B cell (primary cell): ENCODE measurements at regions not wholly inside any gene's neighbourhood (a gene's known extent, or its start where the extent isn't known, plus 50 kb on each side); places are given as distances from the start of the nearest gene placed in this dataset.

ENCODE experiments used
- ATAC-seq: fragments of 200-7000 bp; cut with Tn5 transposase; one replicate; pipeline ENCODE4 v1.10.0; 2021; ENCODE audit warnings: low read depth, mild to moderate bottlenecking, moderate number of reproducible peaks, moderate library complexity
- CTCF ChIA-PET: fragments of 350-600 bp; sonication (Branson Sonifier 250); formaldehyde crosslinking; loops from one replicate; lab custom pipeline; 2021; ENCODE audit warnings: antibody characterized with exemption, inconsistent platforms; lab: Charles Lee
- POLR2A ChIA-PET: fragments of 350-600 bp; sonication (Branson Sonifier 250); formaldehyde crosslinking; loops from one replicate; lab custom pipeline; 2021; ENCODE audit warnings: antibody characterized with exemption; lab: Charles Lee
- DNase-seq: peaks from one replicate; pipeline ENCODE4 v3.0.0; 2013
- H2AFZ ChIP-seq: 2 replicates; pipeline ENCODE4 v1.6.1; 2012; ENCODE audit warnings: mild to moderate bottlenecking, low read depth, low read length; ENCODE audit not compliant: insufficient read depth, poor library complexity, severe bottlenecking
- H3K27ac ChIP-seq, 2 donors: 1 replicate in 1 of 2; 2 replicates in 1 of 2; pipeline ENCODE4 v1.5.1; 2012 to 2013; ENCODE audit warnings: low read length in 2 of 2, mild to moderate bottlenecking in 2 of 2, moderate library complexity in 1 of 2
- H3K27me3 ChIP-seq, 4 experiments: fragments of 200-600 bp in 1 of 4; sonication (generic) in 1 of 4; replicated peaks in 1 of 4; 1 replicate in 2 of 4; 2 replicates in 2 of 4; pipeline versions ENCODE4 v1.6.1 to v1.7.0; 2013 to 2016; ENCODE audit warnings: low read length in 3 of 4, mild to moderate bottlenecking in 2 of 4, mixed read lengths in 1 of 4, moderate library complexity in 1 of 4; ENCODE audit not compliant: insufficient read depth in 4 of 4, control insufficient read depth in 3 of 4; ENCODE audit errors: control extremely low read depth in 1 of 4
- H3K36me3 ChIP-seq, 2 experiments: replicated peaks in 1 of 2; 1 replicate in 1 of 2; 2 replicates in 1 of 2; pipeline versions ENCODE4 v1.6.1 to v1.7.1; 2013; ENCODE audit warnings: low read length in 1 of 2; ENCODE audit not compliant: insufficient read depth in 2 of 2, control insufficient read depth in 1 of 2; ENCODE audit errors: control extremely low read depth in 1 of 2, extremely low read depth in 1 of 2
- H3K4me1 ChIP-seq, 2 donors: fragments of 200-600 bp in 1 of 2; sonication (generic) in 1 of 2; 1 replicate in 1 of 2; 2 replicates in 1 of 2; pipeline versions ENCODE4 v1.5.1 to v1.6.1; 2013 to 2017; ENCODE audit warnings: low read length in 2 of 2; ENCODE audit not compliant: control insufficient read depth in 2 of 2, insufficient read depth in 2 of 2
- H3K4me2 ChIP-seq: replicated peaks from 2 replicates; pipeline ENCODE3; 2012; ENCODE audit warnings: mild to moderate bottlenecking, low read depth, low read length; ENCODE audit not compliant: poor library complexity, severe bottlenecking
- H3K4me3 ChIP-seq, 5 experiments: fragments of 200-600 bp in 1 of 5; sonication (generic) in 1 of 5; 1 replicate in 3 of 5; 2 replicates in 2 of 5; pipeline versions ENCODE4 v1.5.1 to v1.7.0; 2011 to 2016; ENCODE audit warnings: low read length in 4 of 5, mild to moderate bottlenecking in 4 of 5, low read depth in 2 of 5, control low read depth in 1 of 5, moderate library complexity in 1 of 5; ENCODE audit not compliant: insufficient read depth in 1 of 5; ENCODE audit errors: control extremely low read depth in 1 of 5, extremely low read depth in 1 of 5
- H3K79me2 ChIP-seq: fragments of 200-600 bp; sonication (generic); one replicate; pipeline ENCODE4 v1.6.0; 2016; ENCODE audit warnings: low read length; ENCODE audit not compliant: control insufficient read depth, insufficient read depth
- H3K9ac ChIP-seq: fragments of 200-600 bp; sonication (generic); 2 replicates; pipeline ENCODE4 v1.6.1; 2017; ENCODE audit warnings: mild to moderate bottlenecking, low read length, moderate library complexity
- H3K9me3 ChIP-seq, 3 donors: one replicate each; pipeline versions ENCODE4 v1.6.1 to v1.7.1; 2013; ENCODE audit warnings: low read length in 2 of 3; ENCODE audit not compliant: control insufficient read depth in 2 of 3, insufficient read depth in 1 of 3; ENCODE audit errors: control extremely low read depth in 1 of 3
- H4K20me1 ChIP-seq: 2 replicates; pipeline ENCODE4 v1.6.0; 2012; ENCODE audit warnings: mild to moderate bottlenecking, low read length; ENCODE audit not compliant: insufficient read depth, control insufficient read depth, poor library complexity, severe bottlenecking
- H3K27ac Mint-ChIP-seq: one replicate; pipeline ENCODE4 v1.8.0; 2021; ENCODE audit warnings: mixed read lengths
- H3K27me3 Mint-ChIP-seq: one replicate; pipeline ENCODE4 v1.8.0; 2021; ENCODE audit warnings: mixed read lengths
- H3K4me1 Mint-ChIP-seq: one replicate; pipeline ENCODE4 v1.8.0; 2021; ENCODE audit warnings: mixed read lengths
- H3K4me3 Mint-ChIP-seq: one replicate; pipeline ENCODE4 v1.8.0; 2021; ENCODE audit warnings: mixed read lengths
- H3K9me3 Mint-ChIP-seq: one replicate; pipeline ENCODE4 v1.8.0; 2022; ENCODE audit warnings: mixed read lengths; ENCODE audit not compliant: insufficient read depth
- CTCF ChIP-seq: fragments of 200-600 bp; IDR thresholded peaks from one replicate; pipeline ENCODE4 v1.8.0; 2022; ENCODE audit warnings: antibody characterized with exemption, mild to moderate bottlenecking
- EZH2 ChIP-seq: IDR thresholded peaks from 2 replicates; pipeline ENCODE4 v1.6.1; 2012; ENCODE audit warnings: borderline replicate concordance, low read depth, mild to moderate bottlenecking, moderate library complexity, low read length; ENCODE audit not compliant: insufficient read depth, poor library complexity, severe bottlenecking
- WGBS: methylation state at CpG from one replicate; pipeline ENCODE4 v1.1.5; 2013; ENCODE audit warnings: missing lambda C conversion rate; ENCODE audit not compliant: insufficient coverage; 5-methylcytosine and 5-hydroxymethylcytosine counted together
- intact Hi-C: fragments of 100-400 bp; cut with micrococcal nuclease; formaldehyde crosslinking; loops from one replicate; pipeline ENCODE4 v1.10.0; 2022

GRCh38 chr16:63331111-63331510 is 1294.9 kb upstream of the CDH8 start:
- Histone ChIP-seq H3K4me1 (no peaks in the 10 kb centered on the region), H4K20me1 (no peaks in the 10 kb centered on the region), H3K36me3 (no peaks in the 10 kb centered on the region), H3K4me3 (no peak overlapping the region), H3K9ac (no peak overlapping the region), H3K27ac (no peak overlapping the region), H3K79me2 (no peaks in the 10 kb centered on the region), H3K4me2 (no peak overlapping the region), H3K27me3 (no peaks in the 10 kb centered on the region), H3K9me3 (no peaks in the 10 kb centered on the region), H2AFZ (no peak overlapping the region)
- H3K4me3 Mint-ChIP-seq = no peak overlapping the region
- no peaks in the 10 kb centered on the region for H3K9me3 Mint-ChIP-seq
- H3K27ac Mint-ChIP-seq = no peak overlapping the region
- H3K4me1 Mint-ChIP-seq = no peaks in the 10 kb centered on the region
- WGBS = 100% methylated on average over 1 of the region's 3 CpGs
- DNase-seq (no peak), ATAC-seq (no peak)
- intact Hi-C loops = no loop called here
- H3K27me3 Mint-ChIP-seq = no peaks in the 10 kb centered on the region
- POLR2A ChIA-PET = no interaction called here
- CTCF ChIA-PET = no interaction called here
- TF ChIP-seq EZH2 (no peak), CTCF (no peak)

- Histone ChIP-seq H3K4me3 (no peak overlapping the region), H3K27ac (no peak overlapping the region), H3K4me2 (no peak overlapping the region), H3K36me3 (no peaks in the 10 kb centered on the region), H3K4me1 (no peaks in the 10 kb centered on the region), H4K20me1 (no peaks in the 10 kb centered on the region), H2AFZ (no peak overlapping the region), H3K79me2 (no peaks in the 10 kb centered on the region), H3K9ac (no peak overlapping the region), H3K27me3 (no peaks in the 10 kb centered on the region), H3K9me3 (no peaks in the 10 kb centered on the region)
- WGBS = no CpG with 5 or more reads among the region's 3 CpGs
- Mint-ChIP-seq H3K4me1 (no peaks in the 10 kb centered on the region), H3K27me3 (no peaks in the 10 kb centered on the region), H3K27ac (no peak overlapping the region), H3K4me3 (no peak overlapping the region), H3K9me3 (no peaks in the 10 kb centered on the region)
- TF ChIP-seq EZH2 = no peak
- no peak for TF ChIP-seq CTCF
- ATAC-seq (no peak), DNase-seq (no peak)
- ChIA-PET CTCF (no interaction called here), POLR2A (no interaction called here)
- intact Hi-C loops = no loop called here
Observed at GRCh38 chr16:63326736-63327339, 1290.6 kb upstream of the CDH8 start.
